ENCODE measurements at regions not wholly inside any gene's neighbourhood (a gene's known extent, or its start where the extent isn't known, plus 50 kb on each side); places are given as distances from the start of the nearest gene placed in this dataset.
"Not testable (repeated sequence)": the region's sequence is repeated elsewhere in the genome, so short reads cannot be mapped to it uniquely, and the experiment has no call there.

DNA sequence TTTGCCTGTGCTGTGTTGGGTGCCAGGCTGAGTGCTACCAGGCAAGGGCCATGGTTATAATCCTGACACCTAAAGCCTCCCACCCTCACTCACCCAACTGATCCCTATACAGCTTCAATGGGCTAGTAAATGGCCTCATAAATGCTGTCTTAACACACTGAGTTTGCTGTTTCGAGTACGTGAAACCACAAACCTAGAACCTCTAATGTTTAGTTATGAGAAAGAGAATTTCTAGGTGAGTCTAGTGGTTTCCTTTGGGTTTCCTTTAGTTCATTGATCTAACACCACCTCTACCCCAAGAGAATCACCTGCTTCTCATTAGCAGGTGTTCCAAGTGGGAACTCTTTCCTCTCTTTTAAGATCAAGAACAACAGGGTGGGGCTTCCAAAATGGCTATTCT, 172.0 kb downstream of the MC4R start:
- no peak for DNase-seq

DNA sequence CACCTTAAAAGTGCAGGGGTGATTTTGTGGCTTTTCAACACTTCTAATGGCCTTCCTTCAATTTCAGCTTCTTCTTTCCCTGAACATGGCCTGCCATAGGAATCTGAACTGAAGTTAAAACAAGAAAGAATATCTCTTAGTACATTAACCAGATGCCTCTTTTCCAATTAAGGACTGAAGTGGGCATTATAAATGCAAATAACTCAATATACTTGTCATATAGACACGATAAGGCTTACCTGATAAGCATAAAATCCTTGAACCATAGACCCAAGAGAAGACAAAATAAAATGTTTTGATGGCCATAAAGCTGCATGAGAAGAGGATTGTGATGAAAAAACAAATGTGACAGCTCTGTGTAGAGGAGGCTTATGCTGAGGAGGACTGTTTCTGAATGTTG, 173.1 kb downstream of the MC4R start:
- no peak for DNase-seq

DNA sequence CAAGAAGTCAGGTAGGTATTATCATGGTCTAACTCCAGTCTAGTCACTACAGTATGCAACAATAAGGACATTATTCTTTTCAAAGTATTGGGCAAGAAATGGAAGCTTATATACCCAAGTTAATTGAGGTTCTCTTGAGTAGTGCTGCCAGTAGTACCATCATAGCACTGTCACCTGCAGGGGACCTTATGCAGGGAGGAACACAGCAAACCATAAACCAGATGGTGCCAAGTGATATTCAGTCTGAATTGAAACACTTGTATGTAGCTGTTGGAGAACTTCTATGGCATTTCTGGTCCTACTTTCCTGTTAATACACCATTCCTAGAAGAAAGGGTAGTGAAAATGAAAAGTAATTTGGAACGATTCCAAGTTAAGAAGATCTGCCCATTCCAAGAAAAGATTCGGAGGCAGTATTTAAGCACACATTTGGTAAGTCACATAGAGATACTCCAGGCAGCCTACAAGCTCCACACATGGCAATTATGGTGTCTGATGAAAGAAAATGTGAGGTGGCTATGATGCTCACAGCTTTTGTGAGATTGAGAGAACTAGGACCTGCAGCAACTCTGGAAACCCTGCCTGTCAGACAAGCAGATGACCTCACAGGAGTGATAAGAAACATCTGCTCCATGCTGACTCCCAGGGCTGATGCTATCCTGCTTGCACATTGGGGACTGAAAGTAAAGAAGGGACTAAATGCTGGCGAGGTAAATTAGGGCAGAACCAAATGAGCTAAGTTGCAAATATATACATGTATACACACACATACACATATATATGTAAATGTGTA, 174.7 kb downstream of the MC4R start:
- no peak for DNase-seq

DNA sequence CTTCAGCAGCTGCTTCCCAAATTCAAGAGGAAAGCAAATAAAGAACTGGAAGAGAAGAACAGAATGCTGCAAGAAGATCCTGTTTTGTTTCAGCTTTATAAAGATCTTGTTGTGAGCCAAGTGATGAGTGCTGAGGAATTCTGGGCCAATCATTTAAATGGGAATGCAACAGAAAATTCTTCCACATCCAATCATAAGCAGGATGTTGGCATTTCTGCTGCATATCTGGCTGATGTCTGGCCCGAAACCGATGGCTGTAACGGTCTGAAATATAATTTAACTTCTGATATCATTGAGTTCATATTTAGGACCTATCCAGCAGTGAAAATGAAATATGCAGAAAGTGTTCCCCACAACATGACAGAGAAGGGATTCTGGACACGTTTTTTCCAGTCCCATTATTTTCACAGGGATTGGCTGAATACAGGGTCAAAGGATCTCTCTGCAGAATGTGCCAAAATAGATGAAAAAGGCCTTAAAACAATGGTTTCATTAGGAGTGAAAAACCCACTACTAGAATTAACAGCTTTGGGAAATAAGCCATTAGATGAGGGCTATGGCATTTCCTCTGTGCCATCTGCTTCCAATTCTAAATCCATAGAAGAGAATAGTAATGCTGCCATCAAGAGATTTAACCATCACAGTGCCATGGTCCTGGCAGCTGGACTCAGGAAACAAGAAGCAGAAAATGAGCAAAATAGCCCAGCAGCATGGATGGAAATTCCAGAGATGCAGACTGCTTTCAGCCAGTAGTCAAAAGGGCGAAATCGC, 175.6 kb downstream of the MC4R start:
- no peak for DNase-seq

DNA sequence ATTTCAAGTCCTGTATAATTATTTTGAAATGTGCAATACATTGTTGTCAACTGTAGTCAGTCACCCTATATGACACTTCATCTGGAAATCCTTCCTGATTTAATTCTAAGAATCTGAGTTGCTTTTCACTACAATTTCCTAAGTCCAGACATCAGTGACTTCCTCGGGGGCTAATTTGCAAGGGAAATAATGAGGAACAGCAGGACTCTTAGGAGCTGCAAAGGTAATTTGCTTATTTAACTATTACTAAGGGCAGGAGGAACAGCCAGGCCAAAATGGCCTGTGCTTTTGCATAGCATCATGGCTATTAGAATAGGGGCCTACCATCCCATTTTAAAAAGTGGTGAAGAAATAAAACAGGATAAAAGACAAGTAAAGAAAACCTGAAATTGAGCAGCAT, 178.8 kb downstream of the MC4R start:
- no peak for DNase-seq

DNA sequence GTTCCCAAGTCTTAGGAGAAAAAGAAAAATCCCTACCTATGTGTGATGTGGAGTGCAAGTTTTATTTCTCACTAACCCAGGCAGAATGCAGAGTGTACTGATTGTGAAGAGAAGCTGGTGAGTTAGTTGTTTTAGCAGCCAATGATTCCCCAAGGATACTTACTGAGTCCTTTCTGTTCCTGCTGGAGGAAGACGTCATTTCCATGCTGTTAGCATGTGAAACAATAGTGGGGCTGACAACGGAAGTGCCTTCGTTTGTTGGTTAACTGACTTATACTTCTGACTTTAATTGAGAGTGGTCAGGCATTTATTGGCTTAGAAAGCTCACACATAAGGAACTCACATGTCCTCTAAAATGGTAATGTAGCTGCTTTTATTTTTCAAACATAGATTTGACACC, 180.6 kb downstream of the MC4R start:
- no peak for DNase-seq

DNA sequence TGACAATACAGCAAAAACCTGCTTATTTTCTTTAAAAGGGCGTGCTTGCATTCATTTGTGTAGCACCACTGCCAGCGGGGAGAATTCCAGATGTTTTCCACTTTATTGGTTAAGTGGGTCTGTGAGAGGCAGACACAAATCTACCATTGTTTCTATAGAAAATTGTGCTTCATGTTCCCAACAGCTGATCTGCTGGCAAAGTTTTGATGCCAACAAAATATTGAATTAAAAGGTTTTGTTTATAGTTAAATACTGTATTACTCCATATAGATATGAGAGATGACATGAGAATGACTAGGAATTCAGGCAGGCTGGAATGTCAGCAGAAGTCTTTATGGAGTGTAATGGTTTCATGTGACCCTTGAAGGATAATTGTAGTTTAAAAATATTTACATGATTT, 182.7 kb downstream of the MC4R start:
- no peak for DNase-seq

DNA sequence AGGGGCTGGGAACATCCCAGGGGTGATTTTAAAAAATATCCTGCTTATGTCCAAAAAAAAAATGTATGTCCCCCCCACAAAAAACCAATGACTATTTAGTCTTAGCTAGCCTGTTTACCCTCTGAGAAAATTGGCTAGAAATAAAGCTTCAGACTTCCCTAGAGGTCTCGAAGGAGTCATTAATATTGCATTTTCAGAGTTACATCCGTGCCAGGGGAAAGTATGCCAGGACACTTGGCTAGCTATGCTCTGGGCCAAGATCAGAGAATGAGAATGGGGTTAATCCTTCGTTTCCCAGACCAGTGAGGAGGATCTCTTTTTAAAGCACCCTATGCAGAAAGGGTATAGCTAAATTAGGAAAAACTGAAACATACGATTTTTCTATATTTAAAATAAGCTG, 183.6 kb downstream of the MC4R start:
- DNase-seq: no peak

DNA sequence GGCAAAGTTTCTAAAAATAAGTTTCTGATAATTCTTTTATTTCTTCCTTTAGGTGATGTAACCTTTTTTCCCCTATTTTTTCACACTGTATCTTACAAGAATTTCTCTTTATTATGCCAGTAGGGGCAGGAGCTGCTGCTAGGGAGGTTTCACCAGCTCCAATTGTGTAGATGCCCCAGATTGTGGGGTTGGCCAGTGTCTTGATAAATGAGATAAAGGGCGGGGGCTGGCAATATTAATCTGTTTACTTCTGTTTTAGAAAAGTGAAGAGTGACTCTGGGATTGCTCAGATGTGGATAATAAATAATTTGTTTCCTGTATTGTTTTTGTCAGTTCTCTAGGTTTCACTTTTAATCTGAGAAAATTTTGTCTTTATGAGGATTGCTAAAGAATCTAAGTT, 190.4 kb downstream of the MC4R start:
- DNase-seq: no peak

DNA sequence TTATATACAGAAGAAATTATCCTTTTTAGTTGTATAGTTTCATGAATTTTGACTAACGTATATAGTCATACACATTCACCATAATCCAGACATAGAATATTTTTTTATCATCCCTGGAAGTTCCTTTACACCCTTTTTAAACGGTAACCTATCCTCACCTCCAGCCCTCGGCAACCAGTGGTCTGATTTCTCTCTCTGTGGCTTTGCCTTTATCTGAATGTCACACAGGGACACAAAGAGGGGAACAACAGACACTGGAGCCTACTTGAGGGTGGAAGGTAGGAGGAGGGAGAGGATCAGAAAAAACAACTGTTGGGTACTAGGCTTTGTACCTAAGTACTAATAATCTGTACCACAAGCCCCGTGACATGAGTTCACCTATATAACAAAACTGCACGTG, 191.9 kb downstream of the MC4R start:
- no peak for DNase-seq

DNA sequence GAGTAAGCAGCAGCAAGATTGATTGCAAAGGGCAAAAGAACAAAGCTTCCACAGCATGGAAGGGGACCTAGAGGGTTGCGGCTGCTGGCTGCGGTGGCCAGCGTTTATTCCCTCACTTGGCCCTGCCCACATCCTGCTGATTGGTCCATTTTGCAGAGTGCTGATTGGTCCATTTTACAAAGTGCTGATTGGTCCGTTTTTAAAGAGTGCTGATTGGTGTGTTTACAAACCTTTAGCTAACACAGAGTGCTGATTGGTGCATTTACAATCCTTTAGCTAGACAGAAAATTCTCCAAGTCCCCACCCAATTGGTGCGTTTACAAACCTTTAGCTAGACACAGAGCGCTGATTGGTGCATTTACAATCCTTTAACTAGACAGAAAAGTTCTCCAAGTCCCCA, 194.4 kb downstream of the MC4R start:
- DNase-seq: not testable (repeated sequence)

DNA sequence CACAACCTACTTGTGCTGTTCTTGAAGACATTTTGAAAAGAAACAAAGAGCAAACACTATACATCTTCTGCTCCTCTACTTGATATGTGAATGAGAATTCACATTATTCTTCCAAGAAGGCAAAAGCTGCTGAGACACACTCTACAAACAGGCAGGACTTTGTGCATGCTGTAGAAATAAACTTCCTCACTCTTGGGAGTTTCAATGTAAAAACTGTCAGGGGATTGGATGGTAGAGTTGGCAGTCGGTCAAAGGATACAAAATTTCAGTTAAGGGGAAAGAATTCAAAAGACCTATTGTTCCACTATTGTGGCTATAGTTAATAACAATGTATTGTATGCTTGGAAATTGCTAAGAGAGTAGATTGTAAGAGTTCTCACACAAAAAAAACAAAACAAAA, 196.3 kb downstream of the MC4R start:
- no peak for DNase-seq

DNA sequence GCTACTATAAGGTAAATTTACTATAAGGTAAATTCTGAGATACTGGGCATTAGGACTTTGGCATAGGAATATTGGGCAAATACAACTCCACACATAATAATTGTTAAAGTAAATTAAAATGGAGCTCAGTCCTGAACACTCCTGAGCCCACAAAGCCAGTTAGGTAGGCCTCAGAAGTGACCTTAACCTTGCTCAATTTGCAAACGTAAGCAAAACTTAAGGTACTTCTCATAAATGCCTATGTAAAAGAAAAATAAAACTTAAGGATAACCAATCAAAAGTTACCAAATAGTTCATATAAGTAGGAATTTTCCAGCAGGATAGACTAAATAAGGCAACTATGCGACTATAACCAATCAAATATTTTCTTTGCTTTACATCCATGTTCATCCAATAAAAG, 197.7 kb downstream of the MC4R start:
- DNase-seq: no peak

DNA sequence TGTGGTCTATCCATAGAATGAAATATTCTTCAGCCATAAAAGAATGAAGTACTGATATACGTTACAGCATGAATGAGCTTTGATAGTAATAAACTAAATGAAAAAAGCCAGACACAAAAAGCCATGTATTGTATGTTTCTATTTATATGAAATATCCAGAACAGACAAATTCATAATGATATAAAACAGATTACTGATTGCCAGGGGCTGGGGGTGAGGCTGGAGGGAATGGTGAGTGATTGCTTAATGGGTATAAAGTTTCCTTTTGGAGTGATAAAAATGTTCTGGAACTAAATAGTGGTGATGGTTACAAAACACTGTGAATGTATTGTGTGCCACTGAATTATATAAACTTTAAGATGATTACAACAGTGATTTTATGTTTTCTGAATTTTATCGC, 200.5 kb downstream of the MC4R start:
- DNase-seq: no peak

DNA sequence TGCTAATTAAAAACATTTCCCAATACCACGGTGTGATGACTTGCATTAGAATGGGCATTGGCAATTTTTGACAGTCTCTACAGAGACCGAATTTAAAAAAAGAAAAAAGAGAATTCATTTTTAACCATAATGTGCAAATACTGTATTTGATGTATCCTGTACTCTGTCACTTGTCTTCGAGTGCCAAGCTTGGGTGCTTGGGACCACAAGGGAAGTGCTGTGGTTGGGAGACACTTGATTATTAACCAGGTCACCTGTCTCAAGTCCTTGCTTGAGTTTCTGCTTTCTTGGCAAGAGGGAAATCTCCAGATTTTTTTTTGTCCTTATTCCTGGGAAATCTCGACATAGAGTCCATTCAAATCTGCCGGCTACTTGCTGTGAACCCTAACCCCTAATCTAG, 209.0 kb downstream of the MC4R start:
- DNase-seq: no peak

DNA sequence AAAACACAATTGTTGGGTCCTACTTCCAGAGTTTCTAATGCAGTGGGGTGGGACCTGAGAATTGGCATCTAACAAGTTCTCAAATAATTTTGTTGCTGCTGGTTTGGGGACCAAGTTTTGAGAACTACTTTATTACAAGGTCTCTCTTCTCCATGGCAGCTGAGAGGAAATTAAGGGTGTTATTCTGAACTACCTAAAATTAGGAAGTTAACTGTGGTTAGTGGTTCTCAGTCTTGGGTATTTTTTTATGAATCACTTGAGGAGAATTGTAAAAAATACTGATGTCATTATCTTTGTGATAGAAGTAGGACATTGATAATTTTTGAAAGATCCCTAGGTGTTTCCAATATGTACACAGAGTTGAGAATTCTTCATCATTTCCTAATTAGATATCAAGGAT, 210.2 kb downstream of the MC4R start:
- DNase-seq: no peak

DNA sequence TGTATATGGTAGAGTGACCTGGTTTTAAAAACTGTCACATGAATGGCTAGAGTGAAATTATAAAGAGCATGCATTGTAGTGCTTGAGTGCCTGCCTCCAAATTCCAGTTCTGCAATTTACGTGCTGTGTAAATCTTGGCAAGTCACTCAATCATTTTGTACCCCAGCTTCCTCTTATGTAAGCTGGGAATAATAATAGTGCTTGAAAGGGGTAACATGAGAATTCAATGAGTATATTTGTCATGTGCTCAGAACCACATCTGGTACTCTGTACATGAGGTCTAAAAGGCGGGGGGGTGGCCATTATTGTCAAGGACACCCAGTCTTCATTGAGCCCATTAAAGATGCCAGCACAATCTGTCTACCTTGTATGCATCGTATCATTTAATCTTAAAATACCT, 214.8 kb downstream of the MC4R start:
- no peak for DNase-seq

DNA sequence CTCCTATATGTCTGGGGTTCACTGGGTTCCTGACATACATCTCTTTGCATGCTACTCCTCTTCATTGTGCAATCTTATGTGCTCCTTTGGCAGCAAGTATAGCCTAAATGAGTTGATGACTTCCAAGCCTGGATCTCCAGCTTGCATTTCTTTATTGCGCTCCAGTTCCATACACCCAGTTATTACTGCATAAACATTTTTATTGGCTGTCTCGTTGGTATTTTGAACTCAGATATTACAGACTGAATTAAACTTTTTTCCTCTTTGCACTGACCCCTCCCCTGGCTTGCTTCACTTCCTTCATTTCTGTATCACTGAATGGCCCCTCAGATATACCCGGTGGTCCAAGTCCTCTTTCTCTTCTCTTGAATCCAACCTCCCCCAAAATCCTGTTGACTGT, 219.2 kb downstream of the MC4R start:
- DNase-seq: no peak

DNA sequence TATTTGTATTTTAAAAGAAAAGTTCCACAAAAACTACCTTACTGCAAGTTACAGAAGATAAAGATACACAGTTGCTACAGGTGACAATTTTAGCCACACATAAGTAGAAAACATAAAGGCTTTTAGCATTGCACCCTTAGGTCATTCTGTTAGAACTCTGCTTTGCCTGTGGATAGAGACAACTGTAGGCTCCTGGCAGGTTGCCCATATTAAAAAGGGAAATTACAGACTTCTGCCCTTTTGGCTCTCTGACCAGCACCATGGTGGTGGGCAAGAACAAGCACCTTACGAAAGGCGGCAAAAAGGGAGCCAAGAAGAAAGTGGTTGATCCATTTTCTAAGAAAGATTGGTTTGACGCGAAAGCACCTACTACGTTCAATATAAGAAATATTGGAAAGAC, 223.3 kb downstream of the MC4R start:
- no peak for DNase-seq

DNA sequence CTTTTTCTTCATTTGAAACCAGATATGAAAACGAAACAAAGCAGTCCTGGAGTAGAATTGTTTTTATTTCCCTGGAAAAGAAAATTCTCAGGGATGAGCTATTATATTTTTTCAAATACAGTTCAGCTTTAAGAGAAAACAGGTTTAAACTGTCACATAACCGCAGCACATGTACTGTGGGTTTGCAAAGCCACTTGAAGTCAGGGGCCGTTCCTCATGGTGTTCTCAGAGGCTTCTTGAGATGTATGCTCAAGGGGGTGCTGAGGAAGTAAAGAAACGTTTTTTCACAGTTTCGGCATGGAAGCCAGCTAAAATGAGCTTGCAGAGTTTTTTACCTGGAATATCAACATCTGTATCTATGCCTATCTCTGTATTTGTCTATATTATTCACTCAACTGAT, 225.3 kb downstream of the MC4R start:
- no peak for DNase-seq

DNA sequence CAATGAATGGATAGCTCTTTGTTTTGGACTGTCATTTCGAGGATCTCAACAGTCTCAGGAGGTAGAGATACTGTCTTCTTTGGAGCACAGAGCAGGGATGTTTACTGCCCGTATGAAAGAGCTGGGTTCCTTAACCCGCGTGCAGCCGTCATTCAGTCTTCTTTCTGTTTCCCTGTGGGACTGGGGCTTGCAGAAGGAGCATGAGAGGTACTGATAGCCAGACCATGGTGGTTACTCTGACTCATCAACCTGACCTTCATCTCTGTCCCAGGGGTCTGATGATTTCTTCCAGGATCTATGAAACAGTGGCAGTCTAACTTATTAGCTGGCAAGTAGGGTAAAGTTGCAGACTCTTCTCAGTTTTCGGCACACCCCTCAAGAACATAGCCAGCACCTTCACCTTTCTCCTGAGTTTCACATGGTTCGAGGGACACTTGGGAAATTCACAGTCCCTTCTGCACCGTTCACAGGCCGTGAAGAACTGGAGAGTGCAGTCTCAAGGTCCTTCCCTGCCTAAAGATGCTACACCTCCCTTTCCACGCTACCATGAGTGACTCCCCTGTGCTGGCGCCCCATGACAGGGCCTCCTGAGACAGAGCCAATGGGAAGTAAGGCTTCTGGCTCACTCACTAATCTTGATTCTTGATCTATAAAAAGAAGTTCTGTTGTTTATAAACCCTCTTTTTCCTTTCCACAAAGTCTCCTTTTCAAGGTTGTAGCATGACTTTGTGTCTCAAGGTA, 226.2 kb downstream of the MC4R start:
- no peak for DNase-seq

DNA sequence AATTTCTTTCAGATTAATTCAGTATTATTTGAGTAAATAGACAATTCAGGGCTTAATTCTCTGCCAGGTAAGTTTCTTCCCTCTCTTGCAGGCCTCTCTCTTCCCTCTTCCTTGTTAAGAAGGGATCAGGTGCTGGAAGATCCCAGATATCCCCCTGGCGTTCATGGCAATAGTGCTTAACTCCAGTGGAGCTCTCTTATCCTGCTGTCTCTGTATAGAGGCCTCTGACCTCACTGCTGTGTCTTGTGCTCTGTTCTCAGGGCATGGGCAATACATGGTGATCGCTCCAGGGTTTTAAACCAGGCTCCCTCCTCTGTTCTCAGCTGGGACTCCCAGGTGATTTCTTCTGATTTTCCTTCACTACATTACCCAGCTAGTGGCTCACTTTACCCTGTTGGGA, 226.8 kb downstream of the MC4R start:
- DNase-seq: no peak

DNA sequence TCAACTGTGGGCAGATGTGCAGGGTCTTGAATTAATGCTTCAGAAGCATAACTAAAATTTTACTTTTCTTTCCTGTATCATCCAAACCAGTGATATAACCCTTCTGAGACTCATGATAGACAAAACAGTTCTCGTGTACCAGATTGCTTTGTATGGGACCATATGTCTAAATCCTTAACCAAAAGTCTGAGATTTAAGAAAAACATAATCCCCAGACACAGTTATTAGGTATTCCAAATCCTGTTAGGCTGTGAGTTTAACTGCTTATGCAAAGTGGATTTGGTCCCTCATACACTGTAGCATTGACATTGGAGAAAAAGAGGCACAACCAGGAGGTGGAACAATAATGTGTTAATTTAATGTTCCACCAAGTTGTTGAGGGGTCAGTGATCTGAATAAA, 235.0 kb downstream of the PMAIP1 start:
- no peak for DNase-seq

DNA sequence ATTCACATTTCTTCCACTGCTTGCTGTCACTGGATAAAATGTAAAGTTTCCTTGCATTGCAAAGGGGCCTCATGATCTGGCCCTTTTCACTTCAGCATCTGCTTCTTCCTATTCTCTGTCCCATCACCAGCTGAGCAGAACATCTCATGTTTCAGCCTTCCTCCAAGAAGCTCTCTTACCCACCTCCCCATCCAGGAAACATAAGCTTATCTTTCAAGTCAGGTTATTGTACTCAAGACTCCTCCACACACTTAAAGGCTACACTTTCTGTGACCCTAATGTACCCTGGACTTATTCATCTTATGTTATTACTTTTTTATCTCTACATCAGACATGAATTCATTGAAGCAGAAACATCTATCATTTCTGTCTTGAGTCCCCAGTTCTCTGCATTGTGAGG, 230.5 kb downstream of the PMAIP1 start:
- no peak for DNase-seq
